Uterus (tissue), 2 donors: ENCODE measurements at regions not wholly inside any gene's neighbourhood (a gene's known extent, or its start where the extent isn't known, plus 50 kb on each side); places are given as distances from the start of the nearest gene placed in this dataset.

Experiments
- CTCF ChIP-seq, 4 experiments: fragments of 200-600 bp in 2 of 4; fragments of 450-650 bp in 2 of 4; sonication (generic) in 2 of 4; IDR thresholded peaks; one replicate each; pipeline ENCODE4 v1.5.1; 2016 to 2019; ENCODE audit warnings: antibody characterized with exemption in 4 of 4, mild to moderate bottlenecking in 2 of 4, moderate library complexity in 1 of 4
- POLR2A ChIP-seq, 2 donors: fragments of 450-650 bp; IDR thresholded peaks; one replicate each; pipeline ENCODE4 v1.6.1; 2016; ENCODE audit warnings: antibody characterized with exemption in 2 of 2, mild to moderate bottlenecking in 1 of 2, moderate library complexity in 1 of 2

DNA sequence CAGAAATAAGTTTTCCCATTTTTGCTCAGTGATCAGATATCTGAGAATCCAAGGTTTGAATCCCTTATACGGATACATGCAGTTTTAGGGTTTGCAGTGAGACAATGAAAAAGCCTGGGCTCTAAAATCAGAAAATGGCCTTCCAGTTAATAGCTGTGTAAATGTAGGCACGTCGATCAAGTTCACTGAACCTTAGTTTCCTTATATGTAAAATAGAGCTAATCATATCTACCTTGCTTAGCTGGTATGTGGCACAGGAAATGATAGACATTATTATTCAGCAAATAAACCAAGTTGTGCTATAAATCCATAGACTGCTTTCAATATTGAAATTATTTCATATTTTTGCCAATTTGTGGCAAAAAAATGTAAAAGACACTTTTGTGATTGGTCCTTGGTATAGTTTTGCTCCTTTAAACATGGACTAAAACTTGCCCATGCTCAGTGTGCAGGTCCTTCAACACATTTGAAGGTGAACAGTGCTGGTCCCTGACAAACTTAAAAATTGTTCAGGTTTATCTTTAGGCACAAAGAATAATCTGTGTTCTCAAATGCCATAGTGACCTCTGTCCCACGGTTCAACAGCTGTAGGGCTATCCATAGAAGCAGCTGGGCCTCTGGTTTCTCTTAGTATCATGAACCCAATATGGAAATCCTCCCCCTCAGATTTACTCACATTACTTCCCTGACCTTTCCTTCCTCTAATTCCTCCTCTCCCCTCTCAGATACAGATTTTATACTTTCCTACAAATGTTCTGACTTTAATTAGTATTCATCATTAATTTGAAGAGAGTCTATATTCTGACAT, 51.0 kb downstream of the CCDC54 start:
- TF ChIP-seq CTCF (IDR thresholded peaks at IDR 0.05) = no peak
- no peak for TF ChIP-seq POLR2A (IDR thresholded peaks at IDR 0.05)
